H1 (cell line): ENCODE measurements at regions not wholly inside any gene's neighbourhood (a gene's known extent, or its start where the extent isn't known, plus 50 kb on each side); places are given as distances from the start of the nearest gene placed in this dataset.

ENCODE experiments used
- ASH2L ChIP-seq: fragments of 200-600, 300-600 bp; sonication (generic); IDR thresholded peaks from one replicate; pipeline ENCODE4 v1.7.1; 2017; ENCODE audit warnings: low read length
- POLR2AphosphoS5 ChIP-seq: IDR thresholded peaks from 2 replicates; pipeline ENCODE4 v1.6.1; 2011; ENCODE audit warnings: low read depth, low read length
- TF ChIP-seq, protein P1 (sequence below): fragments of 300-600 bp; sonication (generic); IDR thresholded peaks from 2 replicates; pipeline ENCODE4 v1.7.1; 2012; ENCODE audit warnings: low read length, moderate library complexity, mild to moderate bottlenecking, inconsistent platforms; ENCODE audit not compliant: insufficient replicate concordance

DNA sequence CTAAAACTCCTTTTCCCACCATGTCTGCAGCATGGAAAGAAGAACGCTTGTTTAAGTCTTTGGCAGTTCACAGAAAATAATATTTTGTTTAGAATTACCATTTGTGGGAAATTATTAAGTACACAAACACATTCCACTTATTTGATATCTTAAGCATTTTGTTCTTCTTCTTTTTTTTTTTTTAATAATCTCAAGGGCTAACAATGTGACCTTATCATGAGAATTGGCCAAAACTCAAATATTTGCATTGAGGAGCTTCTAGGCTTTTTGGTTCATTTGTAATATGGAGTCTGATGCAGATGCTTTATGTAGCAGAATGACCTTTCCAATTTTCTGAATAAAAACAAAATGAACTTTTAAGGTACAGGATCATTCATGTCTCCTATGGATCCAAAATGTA, 555.0 kb downstream of the ZEB2 start (continued):
- TF ChIP-seq, protein P1, sequence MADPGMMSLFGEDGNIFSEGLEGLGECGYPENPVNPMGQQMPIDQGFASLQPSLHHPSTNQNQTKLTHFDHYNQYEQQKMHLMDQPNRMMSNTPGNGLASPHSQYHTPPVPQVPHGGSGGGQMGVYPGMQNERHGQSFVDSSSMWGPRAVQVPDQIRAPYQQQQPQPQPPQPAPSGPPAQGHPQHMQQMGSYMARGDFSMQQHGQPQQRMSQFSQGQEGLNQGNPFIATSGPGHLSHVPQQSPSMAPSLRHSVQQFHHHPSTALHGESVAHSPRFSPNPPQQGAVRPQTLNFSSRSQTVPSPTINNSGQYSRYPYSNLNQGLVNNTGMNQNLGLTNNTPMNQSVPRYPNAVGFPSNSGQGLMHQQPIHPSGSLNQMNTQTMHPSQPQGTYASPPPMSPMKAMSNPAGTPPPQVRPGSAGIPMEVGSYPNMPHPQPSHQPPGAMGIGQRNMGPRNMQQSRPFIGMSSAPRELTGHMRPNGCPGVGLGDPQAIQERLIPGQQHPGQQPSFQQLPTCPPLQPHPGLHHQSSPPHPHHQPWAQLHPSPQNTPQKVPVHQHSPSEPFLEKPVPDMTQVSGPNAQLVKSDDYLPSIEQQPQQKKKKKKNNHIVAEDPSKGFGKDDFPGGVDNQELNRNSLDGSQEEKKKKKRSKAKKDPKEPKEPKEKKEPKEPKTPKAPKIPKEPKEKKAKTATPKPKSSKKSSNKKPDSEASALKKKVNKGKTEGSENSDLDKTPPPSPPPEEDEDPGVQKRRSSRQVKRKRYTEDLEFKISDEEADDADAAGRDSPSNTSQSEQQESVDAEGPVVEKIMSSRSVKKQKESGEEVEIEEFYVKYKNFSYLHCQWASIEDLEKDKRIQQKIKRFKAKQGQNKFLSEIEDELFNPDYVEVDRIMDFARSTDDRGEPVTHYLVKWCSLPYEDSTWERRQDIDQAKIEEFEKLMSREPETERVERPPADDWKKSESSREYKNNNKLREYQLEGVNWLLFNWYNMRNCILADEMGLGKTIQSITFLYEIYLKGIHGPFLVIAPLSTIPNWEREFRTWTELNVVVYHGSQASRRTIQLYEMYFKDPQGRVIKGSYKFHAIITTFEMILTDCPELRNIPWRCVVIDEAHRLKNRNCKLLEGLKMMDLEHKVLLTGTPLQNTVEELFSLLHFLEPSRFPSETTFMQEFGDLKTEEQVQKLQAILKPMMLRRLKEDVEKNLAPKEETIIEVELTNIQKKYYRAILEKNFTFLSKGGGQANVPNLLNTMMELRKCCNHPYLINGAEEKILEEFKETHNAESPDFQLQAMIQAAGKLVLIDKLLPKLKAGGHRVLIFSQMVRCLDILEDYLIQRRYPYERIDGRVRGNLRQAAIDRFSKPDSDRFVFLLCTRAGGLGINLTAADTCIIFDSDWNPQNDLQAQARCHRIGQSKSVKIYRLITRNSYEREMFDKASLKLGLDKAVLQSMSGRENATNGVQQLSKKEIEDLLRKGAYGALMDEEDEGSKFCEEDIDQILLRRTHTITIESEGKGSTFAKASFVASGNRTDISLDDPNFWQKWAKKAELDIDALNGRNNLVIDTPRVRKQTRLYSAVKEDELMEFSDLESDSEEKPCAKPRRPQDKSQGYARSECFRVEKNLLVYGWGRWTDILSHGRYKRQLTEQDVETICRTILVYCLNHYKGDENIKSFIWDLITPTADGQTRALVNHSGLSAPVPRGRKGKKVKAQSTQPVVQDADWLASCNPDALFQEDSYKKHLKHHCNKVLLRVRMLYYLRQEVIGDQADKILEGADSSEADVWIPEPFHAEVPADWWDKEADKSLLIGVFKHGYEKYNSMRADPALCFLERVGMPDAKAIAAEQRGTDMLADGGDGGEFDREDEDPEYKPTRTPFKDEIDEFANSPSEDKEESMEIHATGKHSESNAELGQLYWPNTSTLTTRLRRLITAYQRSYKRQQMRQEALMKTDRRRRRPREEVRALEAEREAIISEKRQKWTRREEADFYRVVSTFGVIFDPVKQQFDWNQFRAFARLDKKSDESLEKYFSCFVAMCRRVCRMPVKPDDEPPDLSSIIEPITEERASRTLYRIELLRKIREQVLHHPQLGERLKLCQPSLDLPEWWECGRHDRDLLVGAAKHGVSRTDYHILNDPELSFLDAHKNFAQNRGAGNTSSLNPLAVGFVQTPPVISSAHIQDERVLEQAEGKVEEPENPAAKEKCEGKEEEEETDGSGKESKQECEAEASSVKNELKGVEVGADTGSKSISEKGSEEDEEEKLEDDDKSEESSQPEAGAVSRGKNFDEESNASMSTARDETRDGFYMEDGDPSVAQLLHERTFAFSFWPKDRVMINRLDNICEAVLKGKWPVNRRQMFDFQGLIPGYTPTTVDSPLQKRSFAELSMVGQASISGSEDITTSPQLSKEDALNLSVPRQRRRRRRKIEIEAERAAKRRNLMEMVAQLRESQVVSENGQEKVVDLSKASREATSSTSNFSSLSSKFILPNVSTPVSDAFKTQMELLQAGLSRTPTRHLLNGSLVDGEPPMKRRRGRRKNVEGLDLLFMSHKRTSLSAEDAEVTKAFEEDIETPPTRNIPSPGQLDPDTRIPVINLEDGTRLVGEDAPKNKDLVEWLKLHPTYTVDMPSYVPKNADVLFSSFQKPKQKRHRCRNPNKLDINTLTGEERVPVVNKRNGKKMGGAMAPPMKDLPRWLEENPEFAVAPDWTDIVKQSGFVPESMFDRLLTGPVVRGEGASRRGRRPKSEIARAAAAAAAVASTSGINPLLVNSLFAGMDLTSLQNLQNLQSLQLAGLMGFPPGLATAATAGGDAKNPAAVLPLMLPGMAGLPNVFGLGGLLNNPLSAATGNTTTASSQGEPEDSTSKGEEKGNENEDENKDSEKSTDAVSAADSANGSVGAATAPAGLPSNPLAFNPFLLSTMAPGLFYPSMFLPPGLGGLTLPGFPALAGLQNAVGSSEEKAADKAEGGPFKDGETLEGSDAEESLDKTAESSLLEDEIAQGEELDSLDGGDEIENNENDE: no peak
- TF ChIP-seq POLR2AphosphoS5 (no peak), ASH2L (no peak)
